Right lobe of liver (tissue), 4 donors: ENCODE measurements at regions not wholly inside any gene's neighbourhood (a gene's known extent, or its start where the extent isn't known, plus 50 kb on each side); places are given as distances from the start of the nearest gene placed in this dataset.

Source experiments
- CTCF ChIP-seq, 4 donors: fragments of 200-600 bp in 3 of 4; fragments of 450-650 bp in 1 of 4; IDR thresholded peaks; one replicate each; pipeline versions ENCODE4 v1.5.1 to v1.8.0; 2016 to 2022; ENCODE audit warnings: antibody characterized with exemption in 4 of 4, mild to moderate bottlenecking in 2 of 4
- POLR2A ChIP-seq: fragments of 450-650 bp; IDR thresholded peaks from one replicate; pipeline ENCODE4 v1.6.1; 2017; ENCODE audit warnings: antibody characterized with exemption, mild to moderate bottlenecking
- donor health status: DM: no; HTN: no; CAD: no.
- donor health status: DM: no; HTN: no; CAD: no.
- donor health status: DM: no; HTN: yes; CAD: no.

GRCh38 chr9:12876872-12877271 lies 102.1 kb downstream of the LURAP1L start:
- TF ChIP-seq CTCF (IDR thresholded peaks at IDR 0.05) (no peak), POLR2A (no peak)
